Fibroblast of lung (primary cell): ENCODE measurements at regions not wholly inside any gene's neighbourhood (a gene's known extent, or its start where the extent isn't known, plus 50 kb on each side); places are given as distances from the start of the nearest gene placed in this dataset.

Experiments
- EZH2 ChIP-seq: IDR thresholded peaks from 2 replicates; pipeline ENCODE4 v1.5.1; 2012; ENCODE audit warnings: low read length, control low read depth, mild to moderate bottlenecking; ENCODE audit errors: missing control alignments
- TF ChIP-seq, protein P1 (sequence below), 2 donors: IDR thresholded peaks in 1 of 2; conservative IDR thresholded peaks in 1 of 2; 1 replicate in 1 of 2; 2 replicates in 1 of 2; pipeline ENCODE4 v1.5.1; 2011 to 2012; ENCODE audit warnings: low read length in 2 of 2, control low read depth in 1 of 2, inconsistent platforms in 1 of 2, low read depth in 1 of 2, mild to moderate bottlenecking in 1 of 2

DNA sequence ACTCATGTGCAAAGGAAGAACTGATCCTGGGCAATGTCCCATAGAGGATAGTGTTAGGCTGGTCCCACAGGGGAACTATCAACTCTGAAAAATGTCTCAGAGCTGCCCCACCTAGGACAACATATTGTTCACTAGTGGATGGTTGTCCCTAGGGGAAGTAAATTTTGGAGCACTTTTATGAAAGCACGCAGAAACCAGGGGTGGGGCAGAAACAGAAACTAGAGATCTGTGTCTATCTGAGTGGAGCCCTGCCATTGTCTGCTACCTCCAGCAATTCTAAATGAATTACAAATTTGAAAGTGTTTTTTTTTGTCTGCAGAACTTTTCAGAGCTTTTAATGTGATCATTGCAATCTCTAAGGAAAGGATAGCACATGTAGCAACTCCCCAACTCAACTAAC lies 357.1 kb upstream of the PROK2 start:
- TF ChIP-seq, protein P1, sequence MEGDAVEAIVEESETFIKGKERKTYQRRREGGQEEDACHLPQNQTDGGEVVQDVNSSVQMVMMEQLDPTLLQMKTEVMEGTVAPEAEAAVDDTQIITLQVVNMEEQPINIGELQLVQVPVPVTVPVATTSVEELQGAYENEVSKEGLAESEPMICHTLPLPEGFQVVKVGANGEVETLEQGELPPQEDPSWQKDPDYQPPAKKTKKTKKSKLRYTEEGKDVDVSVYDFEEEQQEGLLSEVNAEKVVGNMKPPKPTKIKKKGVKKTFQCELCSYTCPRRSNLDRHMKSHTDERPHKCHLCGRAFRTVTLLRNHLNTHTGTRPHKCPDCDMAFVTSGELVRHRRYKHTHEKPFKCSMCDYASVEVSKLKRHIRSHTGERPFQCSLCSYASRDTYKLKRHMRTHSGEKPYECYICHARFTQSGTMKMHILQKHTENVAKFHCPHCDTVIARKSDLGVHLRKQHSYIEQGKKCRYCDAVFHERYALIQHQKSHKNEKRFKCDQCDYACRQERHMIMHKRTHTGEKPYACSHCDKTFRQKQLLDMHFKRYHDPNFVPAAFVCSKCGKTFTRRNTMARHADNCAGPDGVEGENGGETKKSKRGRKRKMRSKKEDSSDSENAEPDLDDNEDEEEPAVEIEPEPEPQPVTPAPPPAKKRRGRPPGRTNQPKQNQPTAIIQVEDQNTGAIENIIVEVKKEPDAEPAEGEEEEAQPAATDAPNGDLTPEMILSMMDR (conservative IDR thresholded peaks at IDR 0.05 in 1 of 2, IDR thresholded peaks at IDR 0.05 in 1 of 2; ENCODE audit: low read depth in 1 of 2, low read length in 2 of 2): no peak
- TF ChIP-seq EZH2: no peak
